T-helper 2 cell treated with Interferon-gamma antibody and Interleukin-4, amounts not matched to agents 100 ng/mL and 5 ng/mL, for 36 hours (primary cell): ENCODE measurements at regions not wholly inside any gene's neighbourhood (a gene's known extent, or its start where the extent isn't known, plus 50 kb on each side); places are given as distances from the start of the nearest gene placed in this dataset.

Experiments
- intact Hi-C: fragments of 100-400 bp; cut with micrococcal nuclease; formaldehyde crosslinking; loops from one replicate; pipeline ENCODE4 v1.15.1; 2023

- intact Hi-C loops, result no loop called here
These were observed 91.1 kb upstream of the PTPN1 start for GRCh38 chr20:50418890-50419642.

- intact Hi-C loops, result no loop called here
These were observed 89.8 kb upstream of the PTPN1 start for GRCh38 chr20:50420380-50420779.

GRCh38 chr20:50421356-50422340, 88.5 kb upstream of the PTPN1 start:
- intact Hi-C loops, result no loop called here

GRCh38 chr20:50423758-50424157, 86.4 kb upstream of the PTPN1 start:
- intact Hi-C loops, result no loop called here

GRCh38 chr20:50425076-50425475, 85.1 kb upstream of the PTPN1 start:
- intact Hi-C loops, result no loop called here

- intact Hi-C loops, result no loop called here
These were observed 83.1 kb upstream of the PTPN1 start for GRCh38 chr20:50426866-50427718.

- intact Hi-C loops, result no loop called here
These were observed 82.5 kb upstream of the PTPN1 start for GRCh38 chr20:50427719-50428083.

- intact Hi-C loops, result no loop called here
These were observed 81.9 kb upstream of the PTPN1 start for GRCh38 chr20:50428097-50428828.

- intact Hi-C loops, result no loop called here
These were observed 80.8 kb upstream of the PTPN1 start for GRCh38 chr20:50429412-50429811.

GRCh38 chr20:50431066-50431450, 79.1 kb upstream of the PTPN1 start:
- intact Hi-C loops, result no loop called here

GRCh38 chr20:50433001-50433761, 77.0 kb upstream of the PTPN1 start:
- intact Hi-C loops, result no loop called here

GRCh38 chr20:50434321-50434652, 75.9 kb upstream of the PTPN1 start:
- intact Hi-C loops, result no loop called here

- intact Hi-C loops, result no loop called here
These were observed 75.4 kb upstream of the PTPN1 start for GRCh38 chr20:50434653-50435396.

GRCh38 chr20:50435397-50436051, 74.7 kb upstream of the PTPN1 start:
- intact Hi-C loops, result no loop called here

- intact Hi-C loops, result no loop called here
These were observed 74.0 kb upstream of the PTPN1 start for GRCh38 chr20:50436052-50436656.

- intact Hi-C loops, result no loop called here
These were observed 73.5 kb upstream of the PTPN1 start for GRCh38 chr20:50436696-50437095.

GRCh38 chr20:50438986-50439407, 71.2 kb upstream of the PTPN1 start:
- intact Hi-C loops, result no loop called here
